ENCODE measurements at regions not wholly inside any gene's neighbourhood (a gene's known extent, or its start where the extent isn't known, plus 50 kb on each side); places are given as distances from the start of the nearest gene placed in this dataset.
"Not testable (repeated sequence)": the region's sequence is repeated elsewhere in the genome, so short reads cannot be mapped to it uniquely, and the experiment has no call there.

DNA sequence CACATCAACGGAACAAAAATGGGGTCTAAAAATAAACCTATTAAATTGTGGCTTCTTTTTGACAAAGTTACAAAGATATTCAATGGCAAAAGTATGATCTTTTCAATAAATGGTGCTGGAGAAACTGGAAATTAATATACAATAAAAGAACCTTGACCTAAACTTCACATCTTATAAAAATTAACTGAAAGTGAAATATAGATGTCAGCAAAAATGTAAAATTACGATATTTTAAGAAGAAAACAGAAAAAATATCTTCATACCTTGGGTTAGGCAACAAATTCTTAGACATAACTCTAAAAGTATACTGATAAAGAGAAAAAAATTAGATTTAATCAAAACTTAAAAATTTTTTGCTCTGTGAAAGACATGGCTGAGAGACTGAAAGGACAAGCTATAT is 1909.5 kb upstream of the CDH9 start:
- Histone ChIP-seq H3K9ac (ENCODE audit: low read depth in 1 of 3, low read length in 3 of 3) (no peak overlapping the region), H3K27me3 (ENCODE audit: control insufficient read depth in 3 of 3, insufficient read depth in 3 of 3, low read length in 3 of 3) (no peaks in the 10 kb centered on the region), H3K9me3 (ENCODE audit: control insufficient read depth in 3 of 3, low read length in 3 of 3) (no peaks in the 10 kb centered on the region), H3K36me3 (ENCODE audit: control insufficient read depth in 3 of 3, insufficient read depth in 3 of 3, low read length in 3 of 3) (no peaks in the 10 kb centered on the region), H3K4me3 (ENCODE audit: low read length in 3 of 3) (no peak overlapping the region), H3K4me1 (ENCODE audit: control insufficient read depth in 3 of 3, insufficient read depth in 3 of 3, low read length in 3 of 3) (no peaks in the 10 kb centered on the region), H3K27ac (ENCODE audit: low read depth, low read length) (no peak overlapping the region)

DNA sequence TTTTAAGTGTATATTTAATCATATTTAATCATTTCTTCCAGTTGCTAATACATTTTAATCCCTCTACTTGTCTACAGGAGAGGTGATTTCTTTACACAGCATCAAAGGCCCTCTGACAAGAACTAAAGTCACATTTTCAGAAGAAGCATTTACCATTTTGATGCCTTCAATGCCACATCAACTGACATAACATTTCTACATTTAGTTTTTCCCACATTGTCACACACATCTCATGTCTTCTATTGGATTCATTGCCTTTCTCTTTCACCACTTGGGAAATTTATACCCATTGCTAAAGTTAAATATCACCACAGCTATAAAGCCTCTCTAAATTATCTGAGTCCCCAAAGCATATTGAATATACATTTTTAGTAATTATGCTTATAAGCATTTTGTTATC is 1907.5 kb upstream of the CDH9 start:
- H3K27ac ChIP-seq (ENCODE audit: low read depth, low read length): no peak overlapping the region
- no peaks in the 10 kb centered on the region for H3K27me3 ChIP-seq (ENCODE audit: control insufficient read depth in 3 of 3, insufficient read depth in 3 of 3, low read length in 3 of 3)
- no peak overlapping the region for H3K9ac ChIP-seq (ENCODE audit: low read depth in 1 of 3, low read length in 3 of 3)
- H3K4me1 ChIP-seq (ENCODE audit: control insufficient read depth in 3 of 3, insufficient read depth in 3 of 3, low read length in 3 of 3): no peaks in the 10 kb centered on the region
- H3K4me3 ChIP-seq (ENCODE audit: low read length in 3 of 3): no peak overlapping the region
- no peaks in the 10 kb centered on the region for H3K9me3 ChIP-seq (ENCODE audit: control insufficient read depth in 3 of 3, low read length in 3 of 3)
- no peaks in the 10 kb centered on the region for H3K36me3 ChIP-seq (ENCODE audit: control insufficient read depth in 3 of 3, insufficient read depth in 3 of 3, low read length in 3 of 3)

DNA sequence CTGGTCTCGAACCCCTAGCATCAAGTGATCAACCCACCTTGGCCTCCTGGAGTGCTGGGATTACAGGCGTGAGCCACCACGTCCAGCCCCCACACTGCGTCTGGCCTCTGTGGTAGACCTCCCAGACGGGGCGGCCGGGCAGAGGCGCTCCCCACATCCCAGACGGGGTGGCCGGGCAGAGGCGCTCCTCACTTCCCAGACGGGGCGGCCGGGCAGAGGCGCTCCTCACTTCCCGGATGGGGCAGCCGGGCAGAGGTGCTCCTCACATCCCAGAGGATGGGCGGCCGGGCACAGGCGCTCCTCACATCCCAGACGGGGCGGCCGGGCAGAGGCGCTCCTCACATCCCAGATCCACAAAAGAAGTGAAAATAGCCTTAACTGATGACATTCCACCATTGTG is 1891.0 kb upstream of the CDH9 start:
- H3K4me3 ChIP-seq (ENCODE audit: low read length in 3 of 3); H3K27ac ChIP-seq (ENCODE audit: low read depth, low read length); H3K36me3 ChIP-seq (ENCODE audit: control insufficient read depth in 3 of 3, insufficient read depth in 3 of 3, low read length in 3 of 3); H3K9ac ChIP-seq (ENCODE audit: low read depth in 1 of 3, low read length in 3 of 3); H3K4me1 ChIP-seq (ENCODE audit: control insufficient read depth in 3 of 3, insufficient read depth in 3 of 3, low read length in 3 of 3); H3K9me3 ChIP-seq (ENCODE audit: control insufficient read depth in 3 of 3, low read length in 3 of 3); H3K27me3 ChIP-seq (ENCODE audit: control insufficient read depth in 3 of 3, insufficient read depth in 3 of 3, low read length in 3 of 3): not testable (repeated sequence)

DNA sequence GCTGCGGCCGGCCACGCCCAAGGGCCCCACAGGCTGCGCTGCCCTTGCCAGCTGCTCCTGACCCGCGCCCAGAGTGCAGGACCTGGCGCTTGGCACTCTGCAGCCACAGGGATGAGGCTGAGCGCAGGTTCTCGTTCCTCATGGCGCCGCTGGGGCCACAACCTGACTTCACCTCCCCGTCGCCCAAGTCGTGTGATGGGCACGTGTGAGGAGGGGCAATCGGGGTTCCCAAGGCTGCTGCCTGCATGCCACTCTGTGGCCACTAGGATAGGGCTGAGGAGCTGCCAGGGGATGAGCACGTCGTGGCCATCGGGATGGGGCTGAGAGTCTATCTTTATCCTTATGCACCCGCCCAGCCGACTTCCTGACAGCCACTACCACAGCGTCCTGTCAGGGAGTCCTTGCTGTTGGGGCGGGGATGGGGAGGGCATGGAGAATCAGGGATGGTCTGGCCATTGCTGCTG is 1890.0 kb upstream of the CDH9 start:
- H3K36me3 ChIP-seq (ENCODE audit: control insufficient read depth in 3 of 3, insufficient read depth in 3 of 3, low read length in 3 of 3); H3K9ac ChIP-seq (ENCODE audit: low read depth in 1 of 3, low read length in 3 of 3); H3K4me1 ChIP-seq (ENCODE audit: control insufficient read depth in 3 of 3, insufficient read depth in 3 of 3, low read length in 3 of 3); H3K27ac ChIP-seq (ENCODE audit: low read depth, low read length); H3K27me3 ChIP-seq (ENCODE audit: control insufficient read depth in 3 of 3, insufficient read depth in 3 of 3, low read length in 3 of 3); H3K4me3 ChIP-seq (ENCODE audit: low read length in 3 of 3); H3K9me3 ChIP-seq (ENCODE audit: control insufficient read depth in 3 of 3, low read length in 3 of 3): not testable (repeated sequence)

DNA sequence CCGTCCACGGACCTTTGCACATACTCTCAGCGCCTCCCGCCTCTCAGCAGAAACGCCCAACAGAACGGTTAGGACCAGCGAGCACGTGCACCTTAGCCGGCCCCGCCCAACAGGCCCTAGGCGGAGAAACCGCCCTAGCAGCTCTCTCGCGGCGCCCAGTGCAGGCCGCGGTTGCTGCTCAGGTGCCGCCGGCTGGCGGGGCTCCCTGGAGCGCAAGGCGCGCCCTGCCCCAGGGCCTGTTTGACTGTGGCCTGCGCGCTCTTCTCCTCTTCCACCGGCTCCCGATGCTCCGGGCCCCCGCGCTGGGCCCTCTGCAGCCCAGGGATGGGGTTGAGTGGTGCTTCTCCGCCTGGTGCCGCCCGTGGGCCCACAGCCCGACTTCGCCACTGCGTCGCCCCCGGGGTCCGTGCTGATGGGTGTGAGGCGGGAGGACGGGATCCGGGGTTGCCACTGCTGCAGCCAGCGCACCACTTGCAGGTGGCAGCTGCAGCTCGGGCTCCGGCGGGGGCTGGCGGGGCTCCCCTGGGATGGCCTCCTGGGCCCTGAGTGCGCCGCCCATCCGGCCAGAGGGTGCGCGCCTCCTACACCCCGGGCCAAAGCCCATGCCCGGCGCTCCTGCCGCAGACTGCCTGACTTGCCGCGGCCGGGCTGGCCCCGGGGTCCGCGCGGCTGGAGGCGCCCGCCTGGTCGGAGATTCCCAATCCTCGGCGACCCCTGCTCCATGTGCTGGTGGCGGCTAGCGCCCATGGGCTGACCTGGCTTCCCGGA is 1889.4 kb upstream of the CDH9 start:
- Histone ChIP-seq H3K36me3 (ENCODE audit: control insufficient read depth in 3 of 3, insufficient read depth in 3 of 3, low read length in 3 of 3) (no peaks in the 10 kb centered on the region), H3K4me3 (ENCODE audit: low read length in 3 of 3) (no peak overlapping the region), H3K27me3 (ENCODE audit: control insufficient read depth in 3 of 3, insufficient read depth in 3 of 3, low read length in 3 of 3) (no peaks in the 10 kb centered on the region), H3K4me1 (ENCODE audit: control insufficient read depth in 3 of 3, insufficient read depth in 3 of 3, low read length in 3 of 3) (no peaks in the 10 kb centered on the region), H3K9ac (ENCODE audit: low read depth in 1 of 3, low read length in 3 of 3) (no peak overlapping the region), H3K27ac (ENCODE audit: low read depth, low read length) (no peak overlapping the region), H3K9me3 (ENCODE audit: control insufficient read depth in 3 of 3, low read length in 3 of 3) (no peaks in the 10 kb centered on the region)

DNA sequence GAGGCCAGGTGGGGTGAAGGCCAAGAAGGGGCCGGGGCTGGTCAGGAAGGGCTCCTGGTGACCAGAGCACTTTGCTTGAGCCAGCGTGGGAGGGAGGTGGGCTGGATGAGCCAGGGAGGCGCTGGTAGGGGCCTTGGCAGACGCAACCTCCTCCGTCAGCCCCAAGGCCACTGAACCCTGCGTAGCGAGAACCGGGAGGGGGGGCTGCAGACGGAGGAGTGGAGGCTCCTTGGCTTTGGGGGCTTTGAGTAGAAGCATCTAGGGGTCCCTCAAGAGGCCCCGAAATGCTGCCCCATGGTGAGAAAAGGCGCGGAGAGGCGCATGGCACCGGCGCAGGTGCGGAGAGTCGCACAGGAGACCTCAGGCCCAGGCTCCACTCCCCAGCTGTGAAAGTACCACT is 1888.0 kb upstream of the CDH9 start:
- H3K9ac ChIP-seq (ENCODE audit: low read depth in 1 of 3, low read length in 3 of 3): no peak overlapping the region
- H3K4me3 ChIP-seq (ENCODE audit: low read length in 3 of 3): no peak overlapping the region
- H3K27ac ChIP-seq (ENCODE audit: low read depth, low read length): no peak overlapping the region
- H3K9me3 ChIP-seq (ENCODE audit: control insufficient read depth in 3 of 3, low read length in 3 of 3): no peaks in the 10 kb centered on the region
- H3K36me3 ChIP-seq (ENCODE audit: control insufficient read depth in 3 of 3, insufficient read depth in 3 of 3, low read length in 3 of 3): no peaks in the 10 kb centered on the region
- no peaks in the 10 kb centered on the region for H3K4me1 ChIP-seq (ENCODE audit: control insufficient read depth in 3 of 3, insufficient read depth in 3 of 3, low read length in 3 of 3)
- H3K27me3 ChIP-seq (ENCODE audit: control insufficient read depth in 3 of 3, insufficient read depth in 3 of 3, low read length in 3 of 3): no peaks in the 10 kb centered on the region

DNA sequence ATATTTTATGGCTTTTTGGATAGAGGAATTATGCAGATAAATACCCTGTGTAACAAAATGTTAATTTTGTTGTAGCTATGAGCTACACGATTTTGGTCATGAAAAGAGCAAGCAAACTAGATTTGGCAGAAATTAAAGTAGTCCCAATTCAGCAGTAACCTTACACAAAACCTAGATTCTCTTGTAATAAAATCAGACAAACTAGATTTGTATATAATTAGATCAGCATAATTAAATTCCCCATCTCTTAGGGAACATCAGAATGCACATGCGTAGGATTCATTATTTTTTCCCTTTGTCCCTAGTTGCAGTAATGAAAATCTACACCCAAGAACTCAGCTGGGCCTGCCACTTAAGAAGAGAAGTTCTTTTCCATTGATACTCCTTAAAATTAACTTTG is 1879.2 kb upstream of the CDH9 start:
- Histone ChIP-seq H3K27ac (ENCODE audit: low read depth, low read length) (no peak overlapping the region), H3K4me1 (ENCODE audit: control insufficient read depth in 3 of 3, insufficient read depth in 3 of 3, low read length in 3 of 3) (no peaks in the 10 kb centered on the region), H3K27me3 (ENCODE audit: control insufficient read depth in 3 of 3, insufficient read depth in 3 of 3, low read length in 3 of 3) (no peaks in the 10 kb centered on the region), H3K36me3 (ENCODE audit: control insufficient read depth in 3 of 3, insufficient read depth in 3 of 3, low read length in 3 of 3) (no peaks in the 10 kb centered on the region), H3K9me3 (ENCODE audit: control insufficient read depth in 3 of 3, low read length in 3 of 3) (no peaks in the 10 kb centered on the region), H3K9ac (ENCODE audit: low read depth in 1 of 3, low read length in 3 of 3) (no peak overlapping the region), H3K4me3 (ENCODE audit: low read length in 3 of 3) (no peak overlapping the region)

DNA sequence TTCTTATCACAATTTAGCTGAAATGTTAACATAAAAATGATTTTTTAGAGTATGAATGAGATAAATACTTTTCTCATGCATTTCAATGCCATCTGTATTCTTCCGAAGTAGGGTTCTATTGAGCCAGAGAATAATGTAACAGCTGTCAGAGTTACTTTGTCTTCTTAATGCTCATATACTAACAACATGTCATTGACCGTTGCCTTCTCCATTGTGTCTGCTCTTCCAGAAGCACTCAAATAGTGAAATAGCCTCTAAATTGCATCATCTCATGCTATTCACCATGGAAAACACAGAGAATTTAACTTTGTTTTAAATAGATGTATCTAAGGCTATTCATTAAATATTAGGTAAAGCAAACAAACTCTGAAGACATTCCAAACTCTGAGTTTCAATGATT is 1875.9 kb upstream of the CDH9 start:
- Histone ChIP-seq H3K9ac (ENCODE audit: low read depth in 1 of 3, low read length in 3 of 3) (no peak overlapping the region), H3K27ac (ENCODE audit: low read depth, low read length) (no peak overlapping the region), H3K4me3 (ENCODE audit: low read length in 3 of 3) (no peak overlapping the region), H3K36me3 (ENCODE audit: control insufficient read depth in 3 of 3, insufficient read depth in 3 of 3, low read length in 3 of 3) (no peaks in the 10 kb centered on the region), H3K9me3 (ENCODE audit: control insufficient read depth in 3 of 3, low read length in 3 of 3) (no peaks in the 10 kb centered on the region), H3K4me1 (ENCODE audit: control insufficient read depth in 3 of 3, insufficient read depth in 3 of 3, low read length in 3 of 3) (no peaks in the 10 kb centered on the region), H3K27me3 (ENCODE audit: control insufficient read depth in 3 of 3, insufficient read depth in 3 of 3, low read length in 3 of 3) (no peaks in the 10 kb centered on the region)

DNA sequence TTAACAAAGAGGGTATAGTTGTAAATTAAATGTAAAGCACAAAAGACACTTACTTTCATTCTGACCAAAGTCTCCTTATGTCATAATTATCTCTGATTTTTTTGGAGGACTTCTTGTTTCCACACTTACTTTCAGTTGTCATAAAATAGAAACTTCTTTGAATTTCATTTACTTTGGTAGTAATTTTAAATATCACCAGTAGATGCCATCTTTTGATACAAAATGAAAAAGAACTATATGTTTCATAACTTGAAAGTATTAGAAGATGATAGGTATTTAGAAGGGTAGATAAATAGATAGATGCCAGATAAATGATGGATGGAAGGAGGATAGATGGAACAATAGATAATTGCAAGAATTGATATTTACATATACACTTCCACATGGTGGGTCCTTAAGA is 1865.3 kb upstream of the CDH9 start:
- Histone ChIP-seq H3K36me3 (ENCODE audit: control insufficient read depth in 3 of 3, insufficient read depth in 3 of 3, low read length in 3 of 3) (no peaks in the 10 kb centered on the region), H3K4me3 (ENCODE audit: low read length in 3 of 3) (no peak overlapping the region), H3K9me3 (ENCODE audit: control insufficient read depth in 3 of 3, low read length in 3 of 3) (no peaks in the 10 kb centered on the region), H3K4me1 (ENCODE audit: control insufficient read depth in 3 of 3, insufficient read depth in 3 of 3, low read length in 3 of 3) (no peaks in the 10 kb centered on the region), H3K27me3 (ENCODE audit: control insufficient read depth in 3 of 3, insufficient read depth in 3 of 3, low read length in 3 of 3) (no peaks in the 10 kb centered on the region), H3K9ac (ENCODE audit: low read depth in 1 of 3, low read length in 3 of 3) (no peak overlapping the region), H3K27ac (ENCODE audit: low read depth, low read length) (no peak overlapping the region)

DNA sequence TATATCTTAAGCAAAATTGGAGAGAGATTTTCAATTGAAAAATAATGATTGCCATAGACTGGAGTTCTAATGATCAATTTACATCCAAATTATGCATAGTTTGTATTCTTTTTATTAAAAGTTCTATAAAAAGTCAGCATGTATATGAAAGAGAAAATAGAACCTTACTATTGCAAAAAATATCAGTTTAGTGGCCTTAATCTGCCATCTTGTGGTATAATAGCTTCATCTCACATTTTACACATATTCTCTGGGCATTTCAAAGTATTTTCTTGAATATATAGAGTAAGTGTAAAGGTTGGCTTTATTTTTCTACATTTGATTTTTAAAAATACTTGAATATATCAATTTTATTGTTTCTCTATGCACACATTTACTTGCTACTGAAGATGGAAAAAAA is 1858.6 kb upstream of the CDH9 start:
- Histone ChIP-seq H3K27ac (ENCODE audit: low read depth, low read length) (no peak overlapping the region), H3K4me3 (ENCODE audit: low read length in 3 of 3) (no peak overlapping the region), H3K9ac (ENCODE audit: low read depth in 1 of 3, low read length in 3 of 3) (no peak overlapping the region), H3K27me3 (ENCODE audit: control insufficient read depth in 3 of 3, insufficient read depth in 3 of 3, low read length in 3 of 3) (no peaks in the 10 kb centered on the region), H3K36me3 (ENCODE audit: control insufficient read depth in 3 of 3, insufficient read depth in 3 of 3, low read length in 3 of 3) (no peaks in the 10 kb centered on the region), H3K4me1 (ENCODE audit: control insufficient read depth in 3 of 3, insufficient read depth in 3 of 3, low read length in 3 of 3) (no peaks in the 10 kb centered on the region), H3K9me3 (ENCODE audit: control insufficient read depth in 3 of 3, low read length in 3 of 3) (no peaks in the 10 kb centered on the region)

All from skeletal muscle tissue (tissue), 3 donors.